ENCODE measurements at regions not wholly inside any gene's neighbourhood (a gene's known extent, or its start where the extent isn't known, plus 50 kb on each side); places are given as distances from the start of the nearest gene placed in this dataset.

DNA sequence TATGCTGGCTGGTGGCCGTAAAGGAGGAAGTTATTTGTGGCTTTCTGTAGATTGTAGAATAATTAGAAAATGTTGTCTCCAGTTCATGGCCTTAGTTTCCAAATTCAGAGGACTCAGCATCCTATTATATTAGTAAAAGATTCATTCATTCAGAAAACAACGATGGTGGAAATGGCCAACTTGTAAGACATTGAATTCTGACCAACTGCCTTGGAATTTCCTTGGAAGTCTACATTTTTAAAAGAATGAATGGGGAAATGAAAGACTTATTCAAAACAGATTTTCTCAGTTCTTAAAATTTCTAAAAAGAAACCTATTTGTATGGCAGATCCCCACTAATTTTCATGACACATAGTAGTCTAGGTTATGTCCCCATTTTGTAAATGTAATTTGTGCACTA, 561.5 kb downstream of the ANKRD50 start:
- no peak for TF ChIP-seq POLR2AphosphoS5 (IDR thresholded peaks at IDR 0.05; ENCODE audit: low read depth, low read length)
- TF ChIP-seq, protein P1, sequence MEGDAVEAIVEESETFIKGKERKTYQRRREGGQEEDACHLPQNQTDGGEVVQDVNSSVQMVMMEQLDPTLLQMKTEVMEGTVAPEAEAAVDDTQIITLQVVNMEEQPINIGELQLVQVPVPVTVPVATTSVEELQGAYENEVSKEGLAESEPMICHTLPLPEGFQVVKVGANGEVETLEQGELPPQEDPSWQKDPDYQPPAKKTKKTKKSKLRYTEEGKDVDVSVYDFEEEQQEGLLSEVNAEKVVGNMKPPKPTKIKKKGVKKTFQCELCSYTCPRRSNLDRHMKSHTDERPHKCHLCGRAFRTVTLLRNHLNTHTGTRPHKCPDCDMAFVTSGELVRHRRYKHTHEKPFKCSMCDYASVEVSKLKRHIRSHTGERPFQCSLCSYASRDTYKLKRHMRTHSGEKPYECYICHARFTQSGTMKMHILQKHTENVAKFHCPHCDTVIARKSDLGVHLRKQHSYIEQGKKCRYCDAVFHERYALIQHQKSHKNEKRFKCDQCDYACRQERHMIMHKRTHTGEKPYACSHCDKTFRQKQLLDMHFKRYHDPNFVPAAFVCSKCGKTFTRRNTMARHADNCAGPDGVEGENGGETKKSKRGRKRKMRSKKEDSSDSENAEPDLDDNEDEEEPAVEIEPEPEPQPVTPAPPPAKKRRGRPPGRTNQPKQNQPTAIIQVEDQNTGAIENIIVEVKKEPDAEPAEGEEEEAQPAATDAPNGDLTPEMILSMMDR (IDR thresholded peaks at IDR 0.05), result no peak
- no peak for TF ChIP-seq FOXJ3 (CRISPR knock-in tag; IDR thresholded peaks at IDR 0.05)
- no peak for TF ChIP-seq RFX5 (IDR thresholded peaks at IDR 0.05; ENCODE audit: low read length)
- no peak for TF ChIP-seq FOSL2 (IDR thresholded peaks at IDR 0.05; ENCODE audit: borderline replicate concordance, low read depth)
- TF ChIP-seq REST (IDR thresholded peaks at IDR 0.05; ENCODE audit: low read depth, low read length), result no peak
- no peak for TF ChIP-seq USF1 (IDR thresholded peaks at IDR 0.05; ENCODE audit: borderline replicate concordance, low read depth)
- TF ChIP-seq RCOR1 (IDR thresholded peaks at IDR 0.05; ENCODE audit: low read length), result no peak
- no peak for TF ChIP-seq SMC3 (IDR thresholded peaks at IDR 0.05; ENCODE audit: low read depth, low read length)
- TF ChIP-seq MEF2A (IDR thresholded peaks at IDR 0.05; ENCODE audit: borderline replicate concordance, low read depth), result no peak
- TF ChIP-seq NFIC (IDR thresholded peaks at IDR 0.05; ENCODE audit: borderline replicate concordance), result no peak
- TF ChIP-seq EZH2phosphoT487 (IDR thresholded peaks at IDR 0.05; ENCODE audit: borderline replicate concordance, low read depth), result no peak
- no peak for TF ChIP-seq MXI1 (IDR thresholded peaks at IDR 0.05; ENCODE audit: low read depth, low read length)
- TF ChIP-seq EP300 (IDR thresholded peaks at IDR 0.05; ENCODE audit: borderline replicate concordance in 1 of 2, low read depth in 1 of 2, low read length in 1 of 2), result no peak

Data from SK-N-SH (cell line).